ENCODE measurements at regions not wholly inside any gene's neighbourhood (a gene's known extent, or its start where the extent isn't known, plus 50 kb on each side); places are given as distances from the start of the nearest gene placed in this dataset.

GRCh38 chr2:6071519-6071918, 379.3 kb downstream of the SOX11 start:
- TF ChIP-seq SIN3A (IDR thresholded peaks at IDR 0.05; ENCODE audit: borderline replicate concordance, insufficient read depth, low read depth, low read length): no peak
- intact Hi-C loops (cut with micrococcal nuclease; ENCODE audit: unreplicated experiment): no loop called here
- Histone ChIP-seq H3K4me3 (ENCODE audit: low read depth in 2 of 2, low read length in 2 of 2) (no peak overlapping the region), H3K4me1 (ENCODE audit: control insufficient read depth, insufficient read depth, low read length) (no peaks in the 10 kb centered on the region), H3K36me3 (ENCODE audit: control insufficient read depth, insufficient read depth, low read length) (no peaks in the 10 kb centered on the region), H3K9me3 (ENCODE audit: control insufficient read depth, insufficient read depth, low read depth, low read length) (no peaks in the 10 kb centered on the region), H3K27me3 (ENCODE audit: control insufficient read depth, insufficient read depth, low read length) (no peaks in the 10 kb centered on the region), H3K27ac (ENCODE audit: low read length) (no peak overlapping the region)
- DNase-seq (ENCODE audit: low read depth, low spot score) (no peak), ATAC-seq (no peak)
- ChIA-PET CTCF (no interaction called here), POLR2A (no interaction called here)
- in situ Hi-C loops (cut with HindIII; ENCODE audit: low pct_unique_long_range_greater_than_20kb, low sequenced_read_pairs): no loop called here
- no TSS peak for BruUV-seq (replicated peaks)

GRCh38 chr2:6072276-6072675, 380.1 kb downstream of the SOX11 start:
- TF ChIP-seq SIN3A (IDR thresholded peaks at IDR 0.05; ENCODE audit: borderline replicate concordance, insufficient read depth, low read depth, low read length) (no peak), TCF7L2 (IDR thresholded peaks at IDR 0.05; ENCODE audit: low read depth, low read length) (no peak), POLR2AphosphoS5 (IDR thresholded peaks at IDR 0.05; ENCODE audit: low read depth, low read length) (no peak), REST (IDR thresholded peaks at IDR 0.05; ENCODE audit: insufficient read depth in 1 of 2, low read depth in 2 of 2, low read length in 1 of 2) (no peak), CTCF (IDR thresholded peaks at IDR 0.05) (no peak)
- POLR2A ChIA-PET: no interaction called here
- no peak overlapping the region for H3K4me3 ChIP-seq (ENCODE audit: low read depth in 2 of 2, low read length in 2 of 2)
- DNase-seq (ENCODE audit: low read depth, low spot score) (no peak), ATAC-seq (no peak)
- H3K27me3 ChIP-seq (ENCODE audit: control insufficient read depth, insufficient read depth, low read length): no peaks in the 10 kb centered on the region
- no peaks in the 10 kb centered on the region for H3K4me1 ChIP-seq (ENCODE audit: control insufficient read depth, insufficient read depth, low read length)
- H3K36me3 ChIP-seq (ENCODE audit: control insufficient read depth, insufficient read depth, low read length): no peaks in the 10 kb centered on the region
- H3K27ac ChIP-seq (ENCODE audit: low read length): no peak overlapping the region
- in situ Hi-C loops (cut with HindIII; ENCODE audit: low pct_unique_long_range_greater_than_20kb, low sequenced_read_pairs): no loop called here
- CTCF ChIA-PET: no interaction called here
- BruUV-seq (replicated peaks): no TSS peak
- intact Hi-C loops (cut with micrococcal nuclease; ENCODE audit: unreplicated experiment): no loop called here
- no peaks in the 10 kb centered on the region for H3K9me3 ChIP-seq (ENCODE audit: control insufficient read depth, insufficient read depth, low read depth, low read length)

GRCh38 chr2:6072768-6073167, 380.6 kb downstream of the SOX11 start:
- DNase-seq (ENCODE audit: low read depth, low spot score) (no peak), ATAC-seq (no peak)
- TF ChIP-seq SIN3A (IDR thresholded peaks at IDR 0.05; ENCODE audit: borderline replicate concordance, insufficient read depth, low read depth, low read length): no peak
- no peak for TF ChIP-seq REST (IDR thresholded peaks at IDR 0.05; ENCODE audit: insufficient read depth in 1 of 2, low read depth in 2 of 2, low read length in 1 of 2)
- TF ChIP-seq POLR2AphosphoS5 (IDR thresholded peaks at IDR 0.05; ENCODE audit: low read depth, low read length): no peak
- TF ChIP-seq TCF7L2 (IDR thresholded peaks at IDR 0.05; ENCODE audit: low read depth, low read length): no peak
- TF ChIP-seq CTCF (IDR thresholded peaks at IDR 0.05): no peak
- Histone ChIP-seq H3K27me3 (ENCODE audit: control insufficient read depth, insufficient read depth, low read length) (no peaks in the 10 kb centered on the region), H3K4me3 (ENCODE audit: low read depth in 2 of 2, low read length in 2 of 2) (no peak overlapping the region), H3K36me3 (ENCODE audit: control insufficient read depth, insufficient read depth, low read length) (no peaks in the 10 kb centered on the region), H3K4me1 (ENCODE audit: control insufficient read depth, insufficient read depth, low read length) (no peaks in the 10 kb centered on the region), H3K27ac (ENCODE audit: low read length) (no peak overlapping the region), H3K9me3 (ENCODE audit: control insufficient read depth, insufficient read depth, low read depth, low read length) (no peaks in the 10 kb centered on the region)
- in situ Hi-C loops (cut with HindIII; ENCODE audit: low pct_unique_long_range_greater_than_20kb, low sequenced_read_pairs) (no loop called here), intact Hi-C loops (cut with micrococcal nuclease; ENCODE audit: unreplicated experiment) (no loop called here)
- POLR2A ChIA-PET: no interaction called here
- no TSS peak for BruUV-seq (replicated peaks)
- CTCF ChIA-PET: no interaction called here
